ENCODE measurements at regions not wholly inside any gene's neighbourhood (a gene's known extent, or its start where the extent isn't known, plus 50 kb on each side); places are given as distances from the start of the nearest gene placed in this dataset.

DNA sequence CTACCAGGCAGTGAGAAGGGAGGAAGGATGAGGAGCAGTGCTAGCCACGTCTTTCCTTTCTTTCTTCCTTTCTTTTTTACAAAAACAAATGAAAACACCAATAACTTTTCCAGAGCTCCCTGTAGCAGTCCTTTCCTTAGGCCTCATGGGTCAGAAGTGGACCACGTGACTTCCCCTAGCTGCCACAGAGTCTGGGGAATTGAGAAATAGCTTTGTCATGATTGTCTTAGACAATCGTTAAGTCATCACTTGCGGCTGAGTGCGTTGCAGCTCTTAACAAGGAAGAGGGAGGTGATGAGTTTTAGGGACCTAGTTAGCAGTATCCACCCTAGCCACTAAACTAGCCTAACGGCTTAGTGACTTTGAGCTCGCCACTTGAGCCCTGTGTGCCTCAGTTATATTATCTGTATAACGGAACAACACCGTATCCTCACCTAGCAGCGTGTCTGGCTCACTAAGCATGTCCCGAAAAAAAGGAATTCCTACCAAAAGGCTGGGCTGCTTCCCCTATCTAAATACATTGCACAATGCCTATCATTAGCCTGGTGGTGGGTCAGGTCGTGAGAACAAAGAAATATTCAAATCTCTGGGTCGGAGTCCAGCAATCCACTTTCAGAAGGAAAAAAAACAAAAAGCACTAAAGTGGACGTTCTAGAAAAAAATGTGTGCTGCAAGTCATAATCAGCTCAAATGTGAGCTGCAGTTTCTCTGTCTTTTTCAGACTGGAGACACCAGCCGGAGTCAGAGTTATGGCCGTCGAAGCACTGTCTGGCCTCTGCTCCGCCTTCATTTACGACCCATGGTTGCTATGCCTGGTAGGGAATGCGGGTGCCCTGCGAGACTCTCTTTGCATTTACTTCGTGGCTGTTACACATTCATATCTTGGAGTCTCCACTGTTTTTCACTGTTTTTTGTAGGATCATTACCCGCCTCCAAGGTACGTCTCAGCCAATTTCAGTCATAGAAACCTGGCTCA is 338.5 kb upstream of the FOXK1 start (continued):
- TF ChIP-seq KAT8 (IDR thresholded peaks at IDR 0.05; ENCODE audit: low read depth) = no peak
- TF ChIP-seq RAD51 (IDR thresholded peaks at IDR 0.05; ENCODE audit: borderline replicate concordance, low read depth) = peak; percentile 74
- 0 out of 2 replicates have a peak, but pooled peaks have one; percentile 17 for TF ChIP-seq HMBOX1 (IDR thresholded peaks at IDR 0.05)
- TF ChIP-seq CEBPZ (IDR thresholded peaks at IDR 0.05; ENCODE audit: borderline replicate concordance, low read depth, low read length) = no peak

- H3K9ac ChIP-seq (ENCODE audit: insufficient read depth in 1 of 2, low read depth in 2 of 2, low read length in 2 of 2) = no peak overlapping the region
- H3K4me1 ChIP-seq (replicated peaks in 1 of 2; ENCODE audit: control insufficient read depth in 2 of 2, insufficient read depth in 2 of 2, low read length in 2 of 2) = no peaks in the 10 kb centered on the region
- in situ Hi-C loops (cut with MboI) (no loop called here), intact Hi-C loops (cut with micrococcal nuclease) (no loop called here)
- CTCF ChIA-PET (ENCODE audit: low intra/inter-chr PET ratio) = no interaction called here
- POLR2A ChIA-PET = no interaction called here
- H3K36me3 ChIP-seq (ENCODE audit: control insufficient read depth, insufficient read depth, low read length) = no peaks in the 10 kb centered on the region
- no peaks in the 10 kb centered on the region; a peak in 1 of 5 replicates for H3K27me3 ChIP-seq (ENCODE audit: control insufficient read depth in 2 of 2, insufficient read depth in 2 of 2, low read length in 2 of 2)
- H4K20me1 ChIP-seq (replicated peaks; ENCODE audit: control insufficient read depth, insufficient read depth, low read length) = no peaks in the 10 kb centered on the region
- ATAC-seq (no peak), FAIRE-seq (no peak), DNase-seq (ENCODE audit: extremely low read depth in 1 of 4, low spot score in 3 of 4) (no peak)
- H3K4me2 ChIP-seq (ENCODE audit: insufficient read depth, low read length) = no peak overlapping the region
- WGBS (ENCODE audit: insufficient coverage, low coverage, missing lambda C conversion rate) = 0% methylated on average over 5 of the region's 5 CpGs
- H3K9me1 ChIP-seq (ENCODE audit: control insufficient read depth, insufficient read depth, low read length) = no peaks in the 10 kb centered on the region
- H2AFZ ChIP-seq (ENCODE audit: low read depth, low read length) = no peak overlapping the region
- no peak overlapping the region for H3K4me3 ChIP-seq
- no peaks in the 10 kb centered on the region for H3K9me3 ChIP-seq (replicated peaks; ENCODE audit: control insufficient read depth, insufficient read depth, low read depth, low read length)
- no peaks in the 10 kb centered on the region for H3K79me2 ChIP-seq (ENCODE audit: control insufficient read depth, insufficient read depth, low read length)
- no peak overlapping the region for H3K27ac ChIP-seq (ENCODE audit: extremely low read depth, low read depth, low read length)
- no TSS peak for BruUV-seq (replicated peaks)
- TF ChIP-seq HES1 (IDR thresholded peaks at IDR 0.05; ENCODE audit: low read depth) (no peak), HIVEP1 (CRISPR knock-in tag; IDR thresholded peaks at IDR 0.05) (no peak), ETV6 (IDR thresholded peaks at IDR 0.05; ENCODE audit: borderline replicate concordance in 1 of 2, low read depth in 2 of 2, low read length in 1 of 2) (no peak), ETV6 (CRISPR knock-in tag; IDR thresholded peaks at IDR 0.05; ENCODE audit: borderline replicate concordance) (no peak), RBM17 (IDR thresholded peaks at IDR 0.05; ENCODE audit: borderline replicate concordance, low read depth, low read length) (no peak), PHF21A (IDR thresholded peaks at IDR 0.05; ENCODE audit: borderline replicate concordance, low read depth) (no peak), ZZZ3 (IDR thresholded peaks at IDR 0.05) (no peak), EHMT2 (IDR thresholded peaks at IDR 0.05) (no peak), ETS2 (tag; IDR thresholded peaks at IDR 0.05; ENCODE audit: borderline replicate concordance, poor library complexity, severe bottlenecking) (no peak), ZNF696 (CRISPR knock-in tag; conservative IDR thresholded peaks at IDR 0.05) (no peak), ZNF764 (CRISPR knock-in tag; IDR thresholded peaks at IDR 0.05; ENCODE audit: low read depth) (no peak), POLR2B (IDR thresholded peaks at IDR 0.05; ENCODE audit: low read depth, partially characterized antibody) (no peak)
These were observed 337.1 kb upstream of the FOXK1 start for GRCh38 chr7:4345004-4345403.

Data from K562 (cell line).